ENCODE measurements at regions not wholly inside any gene's neighbourhood (a gene's known extent, or its start where the extent isn't known, plus 50 kb on each side); places are given as distances from the start of the nearest gene placed in this dataset.

- Mint-ChIP-seq H3K27me3 (peaks cover 2% of the 10 kb centered on the region), H3K4me3 (no peak overlapping the region), H3K27ac (no peak overlapping the region), H3K36me3 (ENCODE audit: low read depth) (no peaks in the 10 kb centered on the region), H3K4me1 (no peaks in the 10 kb centered on the region), H3K9me3 (no peaks in the 10 kb centered on the region)
- ChIA-PET CTCF (no interaction called here), POLR2A (no interaction called here)
- no peak for DNase-seq
Observed at GRCh38 chr17:33816036-33816435, 439.0 kb upstream of the CCL2 start.

- Mint-ChIP-seq H3K4me3 (no peak overlapping the region), H3K27ac (no peak overlapping the region), H3K9me3 (no peaks in the 10 kb centered on the region), H3K4me1 (no peaks in the 10 kb centered on the region), H3K27me3 (peaks cover 3% of the 10 kb centered on the region), H3K36me3 (ENCODE audit: low read depth) (no peaks in the 10 kb centered on the region)
- DNase-seq = no peak
- POLR2A ChIA-PET = no interaction called here
- CTCF ChIA-PET = no interaction called here
Observed at GRCh38 chr17:33816842-33817617, 438.1 kb upstream of the CCL2 start.

DNA sequence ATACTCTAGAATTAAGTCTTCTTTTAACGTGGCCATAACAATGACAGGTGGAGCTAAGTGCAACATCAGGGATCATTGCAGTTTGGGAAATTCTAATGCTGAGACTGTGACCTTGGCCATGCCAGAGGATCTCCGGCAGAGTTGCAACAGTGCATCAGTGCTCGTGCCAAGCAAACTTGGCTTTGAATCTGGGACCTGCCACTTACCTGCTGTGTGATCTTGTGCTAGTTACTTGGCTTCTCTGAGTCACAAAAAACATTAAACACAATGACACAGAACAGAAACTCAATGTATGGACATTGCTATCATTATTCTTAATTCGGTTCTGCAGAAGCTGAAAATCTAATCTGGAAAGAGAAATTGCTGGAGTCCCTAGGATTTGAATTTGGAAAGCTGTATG, 435.5 kb upstream of the CCL2 start:
- Mint-ChIP-seq H3K4me3 (no peak overlapping the region), H3K4me1 (no peaks in the 10 kb centered on the region), H3K27me3 (peaks cover 6% of the 10 kb centered on the region), H3K9me3 (no peaks in the 10 kb centered on the region), H3K27ac (no peak overlapping the region), H3K36me3 (ENCODE audit: low read depth) (no peaks in the 10 kb centered on the region)
- no peak for DNase-seq
- CTCF ChIA-PET = interaction anchor here (0.8 kb wide), 1 partner anchor 16 kb away, joined by 3 read pairs; no protein-coding TSS in a partner anchor
- POLR2A ChIA-PET = no interaction called here

DNA sequence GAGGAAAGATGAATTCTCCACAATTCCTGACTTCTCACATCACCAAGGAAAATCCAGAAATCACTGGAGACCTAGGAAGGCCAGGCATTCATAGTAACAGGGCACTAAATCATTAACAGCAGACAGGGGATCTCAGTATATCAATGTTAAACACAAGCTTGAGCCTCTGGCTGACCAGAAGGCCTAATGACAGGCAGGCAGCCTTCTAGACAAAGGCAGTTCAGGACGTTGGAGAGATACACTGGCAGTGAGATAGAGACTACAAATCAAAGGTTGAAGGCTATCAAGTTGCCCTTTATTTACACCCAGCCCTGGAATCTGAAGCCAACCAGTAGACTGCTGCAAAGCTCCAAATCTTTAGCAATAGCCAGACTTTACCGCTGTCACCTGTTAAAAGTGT, 422.8 kb upstream of the CCL2 start:
- ChIA-PET CTCF (no interaction called here), POLR2A (no interaction called here)
- peaks cover 2% of the 10 kb centered on the region for H3K27me3 Mint-ChIP-seq
- no peaks in the 10 kb centered on the region for H3K4me1 Mint-ChIP-seq
- H3K9me3 Mint-ChIP-seq = no peaks in the 10 kb centered on the region
- no peak for DNase-seq
- H3K27ac Mint-ChIP-seq = no peak overlapping the region
- H3K36me3 Mint-ChIP-seq (ENCODE audit: low read depth) = no peaks in the 10 kb centered on the region
- no peak overlapping the region for H3K4me3 Mint-ChIP-seq

GRCh38 chr17:33837281-33837680, 417.8 kb upstream of the CCL2 start:
- H3K27me3 Mint-ChIP-seq = peaks cover 6% of the 10 kb centered on the region
- DNase-seq = no peak
- no peak overlapping the region for H3K4me3 Mint-ChIP-seq
- no peaks in the 10 kb centered on the region for H3K36me3 Mint-ChIP-seq (ENCODE audit: low read depth)
- no peak overlapping the region for H3K27ac Mint-ChIP-seq
- H3K9me3 Mint-ChIP-seq = no peaks in the 10 kb centered on the region
- ChIA-PET POLR2A (no interaction called here), CTCF (no interaction called here)
- no peaks in the 10 kb centered on the region for H3K4me1 Mint-ChIP-seq

GRCh38 chr17:33838281-33838680, 416.8 kb upstream of the CCL2 start:
- peaks cover 6% of the 10 kb centered on the region for H3K27me3 Mint-ChIP-seq
- ChIA-PET CTCF (no interaction called here), POLR2A (no interaction called here)
- H3K4me3 Mint-ChIP-seq = no peak overlapping the region
- no peak overlapping the region for H3K27ac Mint-ChIP-seq
- no peaks in the 10 kb centered on the region for H3K9me3 Mint-ChIP-seq
- H3K36me3 Mint-ChIP-seq (ENCODE audit: low read depth) = no peaks in the 10 kb centered on the region
- no peaks in the 10 kb centered on the region for H3K4me1 Mint-ChIP-seq
- no peak for DNase-seq

GRCh38 chr17:33847900-33848299, 407.2 kb upstream of the CCL2 start:
- no peaks in the 10 kb centered on the region for H3K9me3 Mint-ChIP-seq
- ChIA-PET CTCF (no interaction called here), POLR2A (no interaction called here)
- H3K36me3 Mint-ChIP-seq (ENCODE audit: low read depth) = no peaks in the 10 kb centered on the region
- H3K27me3 Mint-ChIP-seq = peaks cover 2% of the 10 kb centered on the region
- no peak overlapping the region for H3K27ac Mint-ChIP-seq
- DNase-seq = no peak
- H3K4me1 Mint-ChIP-seq = no peaks in the 10 kb centered on the region
- no peak overlapping the region for H3K4me3 Mint-ChIP-seq

- H3K4me3 Mint-ChIP-seq = no peak overlapping the region
- no peaks in the 10 kb centered on the region for H3K36me3 Mint-ChIP-seq (ENCODE audit: low read depth)
- ChIA-PET POLR2A (no interaction called here), CTCF (interaction anchor here (0.6 kb wide), 1 partner anchor 586 kb away, joined by 3 read pairs; no protein-coding TSS in a partner anchor)
- H3K4me1 Mint-ChIP-seq = no peaks in the 10 kb centered on the region
- no peak overlapping the region for H3K27ac Mint-ChIP-seq
- no peaks in the 10 kb centered on the region for H3K9me3 Mint-ChIP-seq
- peaks cover 2% of the 10 kb centered on the region for H3K27me3 Mint-ChIP-seq
- no peak for DNase-seq
Observed at GRCh38 chr17:33848433-33848832, 406.7 kb upstream of the CCL2 start.

DNA sequence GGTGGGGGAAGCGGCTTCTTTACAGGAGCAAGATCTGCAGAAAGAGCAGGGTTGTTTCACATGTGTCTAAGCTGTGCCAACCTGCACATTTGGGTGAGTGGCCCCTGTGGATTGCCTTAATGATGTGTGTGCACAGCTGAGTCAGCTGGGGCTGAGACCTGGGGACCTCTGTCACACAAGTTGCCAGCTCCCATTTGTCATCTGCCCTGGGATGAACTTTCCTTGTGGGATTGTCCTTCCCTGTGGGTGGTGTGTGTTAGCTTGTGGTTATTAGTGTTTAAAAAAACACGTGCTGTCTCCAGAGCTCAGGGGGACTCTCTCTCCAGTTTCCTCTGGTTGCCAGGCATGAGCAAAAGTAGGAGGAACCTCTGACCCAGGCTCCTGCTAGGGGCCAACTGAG, 400.5 kb upstream of the CCL2 start:
- POLR2A ChIA-PET = no interaction called here
- CTCF ChIA-PET = no interaction called here
- Mint-ChIP-seq H3K9me3 (no peaks in the 10 kb centered on the region), H3K36me3 (ENCODE audit: low read depth) (no peaks in the 10 kb centered on the region), H3K4me3 (no peak overlapping the region), H3K27ac (no peak overlapping the region), H3K4me1 (no peaks in the 10 kb centered on the region), H3K27me3 (peaks cover 2% of the 10 kb centered on the region)
- DNase-seq = no peak

- H3K4me3 Mint-ChIP-seq = no peak overlapping the region
- no peak overlapping the region for H3K27ac Mint-ChIP-seq
- H3K9me3 Mint-ChIP-seq = no peaks in the 10 kb centered on the region
- no peaks in the 10 kb centered on the region for H3K36me3 Mint-ChIP-seq (ENCODE audit: low read depth)
- no peaks in the 10 kb centered on the region for H3K4me1 Mint-ChIP-seq
- H3K27me3 Mint-ChIP-seq = peaks cover 4% of the 10 kb centered on the region
- CTCF ChIA-PET = no interaction called here
- DNase-seq = no peak
- POLR2A ChIA-PET = no interaction called here
Observed at GRCh38 chr17:33858121-33858520, 397.0 kb upstream of the CCL2 start.

GRCh38 chr17:33858682-33859081, 396.4 kb upstream of the CCL2 start:
- no peak for DNase-seq
- ChIA-PET CTCF (no interaction called here), POLR2A (no interaction called here)
- no peak overlapping the region for H3K4me3 Mint-ChIP-seq
- no peaks in the 10 kb centered on the region for H3K9me3 Mint-ChIP-seq
- H3K36me3 Mint-ChIP-seq (ENCODE audit: low read depth) = no peaks in the 10 kb centered on the region
- H3K4me1 Mint-ChIP-seq = no peaks in the 10 kb centered on the region
- H3K27me3 Mint-ChIP-seq = peaks cover 4% of the 10 kb centered on the region
- no peak overlapping the region for H3K27ac Mint-ChIP-seq

- H3K27me3 Mint-ChIP-seq = peaks cover 6% of the 10 kb centered on the region
- H3K36me3 Mint-ChIP-seq (ENCODE audit: low read depth) = no peaks in the 10 kb centered on the region
- no peaks in the 10 kb centered on the region for H3K9me3 Mint-ChIP-seq
- ChIA-PET CTCF (no interaction called here), POLR2A (no interaction called here)
- no peak for DNase-seq
- H3K27ac Mint-ChIP-seq = no peak overlapping the region
- no peak overlapping the region for H3K4me3 Mint-ChIP-seq
- no peaks in the 10 kb centered on the region for H3K4me1 Mint-ChIP-seq
Observed at GRCh38 chr17:33862772-33863602, 392.1 kb upstream of the CCL2 start.

- POLR2A ChIA-PET = no interaction called here
Observed at GRCh38 chr17:33864758-33865229, 390.3 kb upstream of the CCL2 start.

More at GRCh38 chr17:33864758-33865229, 390.3 kb upstream of the CCL2 start:
- Mint-ChIP-seq H3K4me3 (no peak overlapping the region), H3K9me3 (no peaks in the 10 kb centered on the region), H3K27ac (no peak overlapping the region), H3K4me1 (no peaks in the 10 kb centered on the region), H3K36me3 (ENCODE audit: low read depth) (no peaks in the 10 kb centered on the region), H3K27me3 (peaks cover 6% of the 10 kb centered on the region)
- no peak for DNase-seq
- CTCF ChIA-PET = no interaction called here

Measured in activated CD4-positive, alpha-beta T cell treated with anti-CD3 and anti-CD28 coated beads, Interleukin-2, amount 10 ng/mL, durations not matched to agents 7 days and 5 days (primary cell).